ENCODE measurements at regions not wholly inside any gene's neighbourhood (a gene's known extent, or its start where the extent isn't known, plus 50 kb on each side); places are given as distances from the start of the nearest gene placed in this dataset.

GRCh38 chr5:36403632-36404311 is 102.1 kb upstream of the RANBP3L start:
- TF ChIP-seq, protein P1, sequence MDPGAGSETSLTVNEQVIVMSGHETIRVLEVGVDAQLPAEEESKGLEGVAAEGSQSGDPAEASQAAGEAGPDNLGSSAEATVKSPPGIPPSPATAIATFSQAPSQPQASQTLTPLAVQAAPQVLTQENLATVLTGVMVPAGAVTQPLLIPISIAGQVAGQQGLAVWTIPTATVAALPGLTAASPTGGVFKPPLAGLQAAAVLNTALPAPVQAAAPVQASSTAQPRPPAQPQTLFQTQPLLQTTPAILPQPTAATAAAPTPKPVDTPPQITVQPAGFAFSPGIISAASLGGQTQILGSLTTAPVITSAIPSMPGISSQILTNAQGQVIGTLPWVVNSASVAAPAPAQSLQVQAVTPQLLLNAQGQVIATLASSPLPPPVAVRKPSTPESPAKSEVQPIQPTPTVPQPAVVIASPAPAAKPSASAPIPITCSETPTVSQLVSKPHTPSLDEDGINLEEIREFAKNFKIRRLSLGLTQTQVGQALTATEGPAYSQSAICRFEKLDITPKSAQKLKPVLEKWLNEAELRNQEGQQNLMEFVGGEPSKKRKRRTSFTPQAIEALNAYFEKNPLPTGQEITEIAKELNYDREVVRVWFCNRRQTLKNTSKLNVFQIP (CRISPR knock-in tag; IDR thresholded peaks at IDR 0.05; ENCODE audit: borderline replicate concordance, low read depth): no peak
- TF ChIP-seq ISL1 (CRISPR knock-in tag; IDR thresholded peaks at IDR 0.05): no peak
